ENCODE measurements at regions not wholly inside any gene's neighbourhood (a gene's known extent, or its start where the extent isn't known, plus 50 kb on each side); places are given as distances from the start of the nearest gene placed in this dataset.

DNA sequence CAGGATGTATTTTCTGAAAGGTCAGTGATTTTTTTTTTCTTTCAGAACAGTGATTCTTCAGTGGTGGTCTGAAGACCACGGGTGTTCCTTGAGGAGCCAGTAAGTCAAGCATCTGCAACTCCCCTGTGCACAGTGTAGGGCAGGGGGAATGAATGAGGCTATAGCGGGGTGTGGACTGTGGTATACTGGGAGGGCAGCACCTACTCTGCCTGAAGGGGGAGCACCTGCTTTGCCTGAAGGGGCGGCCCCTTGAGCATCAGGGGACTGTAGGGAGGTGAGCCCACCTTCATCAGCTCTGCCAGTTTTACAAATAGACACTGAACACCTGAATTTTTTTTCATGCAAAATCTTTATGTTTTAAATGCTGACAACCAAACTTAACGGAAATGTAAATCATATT is 77.5 kb upstream of the RIPOR2 start:
- no peak for DNase-seq

DNA sequence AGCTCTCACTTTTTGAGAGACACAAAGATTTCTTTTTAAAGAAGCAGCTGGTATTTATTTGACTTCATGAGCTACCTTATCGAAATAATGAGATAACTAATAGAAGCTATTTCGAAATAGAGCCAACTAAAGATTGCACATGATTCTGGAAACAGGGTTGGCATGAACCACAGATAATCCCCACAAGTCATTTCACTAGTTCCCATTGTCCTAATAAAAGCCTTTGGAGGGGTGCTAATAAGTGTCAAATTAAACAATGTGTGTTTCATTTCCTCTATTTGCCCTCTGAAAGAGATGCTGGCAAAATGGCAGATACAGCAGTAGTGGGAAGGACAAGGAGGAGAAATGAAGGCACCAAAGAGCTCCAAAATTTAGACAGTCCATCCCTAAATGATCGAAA is 78.6 kb upstream of the RIPOR2 start:
- DNase-seq, result no peak

DNA sequence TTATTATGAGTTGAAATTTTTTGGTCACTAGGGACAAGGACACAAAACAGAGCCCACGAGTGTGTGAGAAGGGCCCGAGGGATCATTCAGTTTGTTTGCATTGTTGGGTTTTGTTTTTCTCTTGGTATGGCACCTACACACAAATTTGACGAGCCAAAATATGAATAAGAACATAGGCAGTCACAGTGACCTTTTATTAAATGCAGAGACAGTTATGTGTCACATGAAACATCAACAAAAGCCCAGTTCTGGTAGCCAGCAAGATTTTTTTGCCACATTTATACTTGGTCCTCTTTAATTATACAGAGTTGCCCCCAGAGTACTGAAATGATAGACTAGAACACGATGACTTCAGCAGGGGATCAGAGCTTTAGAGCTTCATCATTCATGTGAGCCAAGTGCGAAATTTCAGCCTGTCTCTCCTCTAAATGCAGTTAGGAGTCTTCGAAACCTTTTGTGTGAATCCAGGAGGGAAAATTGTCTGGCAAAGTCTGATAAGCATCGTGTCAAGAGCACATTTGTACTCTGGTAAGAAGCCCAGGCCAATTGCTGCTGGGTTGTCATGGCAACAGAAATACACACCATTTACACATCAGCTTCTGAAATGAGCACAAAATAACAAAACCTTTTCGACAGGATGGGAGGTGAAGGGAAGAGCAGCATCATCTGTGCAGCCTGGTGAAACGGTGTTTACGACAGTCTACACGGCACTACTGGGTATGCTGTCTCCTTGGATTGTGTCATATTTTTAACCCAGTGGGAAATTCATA is 79.2 kb upstream of the RIPOR2 start:
- no peak for DNase-seq

DNA sequence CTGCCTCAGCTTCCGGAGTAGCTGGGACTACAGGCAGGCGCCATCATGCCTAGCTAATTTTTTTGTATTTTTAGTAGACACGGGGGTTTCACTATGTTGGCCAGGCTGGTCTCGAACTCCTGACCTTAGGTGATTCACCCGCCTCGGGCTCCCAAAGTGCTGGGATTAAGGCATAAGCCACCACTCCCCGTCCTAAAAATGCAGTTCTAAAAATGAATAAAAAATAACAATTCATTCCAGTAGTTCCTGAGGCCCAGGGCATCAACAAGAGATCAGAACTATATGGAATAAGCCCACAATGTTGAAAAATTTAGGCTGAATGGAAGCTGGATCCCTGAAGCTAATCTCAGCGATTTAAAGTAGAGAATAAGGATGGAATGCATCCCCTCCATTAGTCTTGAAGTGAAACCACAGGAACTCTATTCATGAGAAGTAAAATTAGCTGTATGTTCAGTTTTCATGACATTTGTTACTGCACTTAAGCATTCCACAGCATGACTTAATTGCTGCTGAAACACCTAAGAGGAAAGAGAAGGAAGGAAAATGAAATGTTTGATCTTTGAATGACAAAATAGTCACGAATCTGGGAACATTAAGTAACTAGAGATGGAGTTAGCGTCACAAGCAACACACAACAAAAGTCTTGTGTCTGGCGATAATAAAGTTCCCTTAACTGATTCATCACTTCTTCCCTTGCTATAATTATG is 80.4 kb upstream of the RIPOR2 start:
- no peak for DNase-seq

DNA sequence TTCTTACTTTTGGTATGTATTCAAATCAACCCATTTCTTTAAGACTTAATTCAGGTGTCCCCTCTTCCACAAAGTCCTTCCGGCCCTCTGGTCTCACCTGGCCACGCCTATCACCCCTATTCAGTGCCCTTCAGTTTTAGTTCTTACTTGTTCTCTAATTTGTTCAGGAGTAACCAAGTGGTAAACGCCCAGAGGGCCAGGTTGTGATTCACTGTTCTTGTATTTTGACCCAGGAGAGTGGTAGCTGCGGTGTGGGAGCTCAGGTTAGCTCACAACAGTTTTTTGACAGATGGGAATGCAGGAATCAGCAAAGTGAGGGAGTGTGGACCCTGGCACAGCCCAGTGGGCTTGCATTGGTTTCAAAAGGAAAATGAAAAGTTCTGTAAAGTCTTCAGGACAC is 81.7 kb upstream of the RIPOR2 start:
- DNase-seq, result no peak

DNA sequence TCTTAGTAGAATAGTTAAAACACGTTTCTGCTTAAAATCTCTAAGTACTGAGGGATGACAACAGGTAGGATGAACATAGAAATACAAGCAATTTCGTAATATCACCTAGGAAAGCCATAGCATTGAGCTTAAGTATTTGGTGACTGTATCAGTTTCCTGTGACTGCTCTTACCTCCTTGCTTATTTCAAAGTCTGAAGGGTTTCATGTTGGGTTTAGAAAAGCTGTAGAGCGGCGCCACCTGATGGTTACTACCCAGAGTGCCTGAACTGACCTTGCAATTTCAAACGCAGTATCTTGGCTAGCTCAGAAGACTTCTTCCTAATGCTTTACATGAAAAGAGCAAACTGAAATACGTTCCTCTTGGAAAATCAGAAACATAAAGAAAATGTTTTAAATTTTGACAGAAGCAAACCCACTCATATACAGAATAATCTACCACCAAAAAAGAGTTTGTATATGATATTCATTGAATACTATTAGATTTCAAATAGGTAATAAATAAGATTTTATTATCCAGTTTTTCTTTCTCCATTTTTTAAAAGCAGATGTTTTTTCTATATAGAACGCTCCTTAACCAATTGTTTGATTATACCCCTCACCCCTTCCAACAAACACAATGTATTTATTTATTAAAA is 82.3 kb upstream of the RIPOR2 start:
- DNase-seq, result no peak

DNA sequence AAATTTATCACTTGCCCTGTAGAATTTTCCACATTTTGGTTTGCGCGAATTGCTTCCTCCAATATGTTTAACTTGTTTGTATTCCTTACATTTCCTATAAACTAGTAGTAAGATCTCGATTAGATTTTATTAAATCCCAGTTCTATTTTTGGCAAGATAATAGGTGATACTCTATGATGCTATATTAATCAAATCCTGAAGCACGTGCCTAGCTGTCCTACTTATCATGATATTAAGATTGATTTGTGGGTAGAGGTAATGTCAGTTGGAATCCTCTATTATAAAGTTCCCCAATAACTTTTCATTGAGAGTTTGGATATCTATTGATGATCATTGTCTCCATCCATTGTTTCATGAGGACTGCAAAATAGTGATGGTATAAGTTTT is 82.8 kb upstream of the RIPOR2 start:
- DNase-seq, result no peak

- no peak for DNase-seq
These were observed 86.4 kb upstream of the RIPOR2 start for GRCh38 chr6:25022140-25022553.

DNA sequence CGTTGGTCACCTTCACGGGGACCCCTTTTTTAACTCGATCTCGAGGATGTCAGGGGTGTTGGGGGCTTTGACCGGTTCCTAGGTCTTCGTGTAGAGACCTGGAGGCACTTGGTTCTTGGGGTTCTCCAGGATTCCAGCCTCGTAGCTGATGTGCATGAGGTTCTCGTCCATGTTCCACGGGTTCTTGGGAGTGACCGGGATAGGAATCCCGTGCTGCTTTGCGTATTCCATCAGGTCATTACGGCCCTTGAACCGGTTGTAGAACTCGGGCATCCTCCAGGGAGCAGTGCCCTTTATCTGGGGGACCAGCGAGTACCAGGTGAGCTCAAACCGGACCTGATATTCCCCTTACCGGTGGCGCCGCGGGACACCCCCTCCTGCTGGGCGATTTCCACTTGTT is 88.0 kb upstream of the RIPOR2 start:
- DNase-seq, result no peak

- no peak for DNase-seq
These were observed 89.1 kb upstream of the RIPOR2 start for GRCh38 chr6:25024821-25025220.

GRCh38 chr6:25025248-25025918 is 89.6 kb upstream of the RIPOR2 start:
- no peak for DNase-seq

- no peak for DNase-seq
These were observed 90.2 kb upstream of the RIPOR2 start for GRCh38 chr6:25025919-25026301.

GRCh38 chr6:25026723-25027122 is 91.0 kb upstream of the RIPOR2 start:
- no peak for DNase-seq

DNA sequence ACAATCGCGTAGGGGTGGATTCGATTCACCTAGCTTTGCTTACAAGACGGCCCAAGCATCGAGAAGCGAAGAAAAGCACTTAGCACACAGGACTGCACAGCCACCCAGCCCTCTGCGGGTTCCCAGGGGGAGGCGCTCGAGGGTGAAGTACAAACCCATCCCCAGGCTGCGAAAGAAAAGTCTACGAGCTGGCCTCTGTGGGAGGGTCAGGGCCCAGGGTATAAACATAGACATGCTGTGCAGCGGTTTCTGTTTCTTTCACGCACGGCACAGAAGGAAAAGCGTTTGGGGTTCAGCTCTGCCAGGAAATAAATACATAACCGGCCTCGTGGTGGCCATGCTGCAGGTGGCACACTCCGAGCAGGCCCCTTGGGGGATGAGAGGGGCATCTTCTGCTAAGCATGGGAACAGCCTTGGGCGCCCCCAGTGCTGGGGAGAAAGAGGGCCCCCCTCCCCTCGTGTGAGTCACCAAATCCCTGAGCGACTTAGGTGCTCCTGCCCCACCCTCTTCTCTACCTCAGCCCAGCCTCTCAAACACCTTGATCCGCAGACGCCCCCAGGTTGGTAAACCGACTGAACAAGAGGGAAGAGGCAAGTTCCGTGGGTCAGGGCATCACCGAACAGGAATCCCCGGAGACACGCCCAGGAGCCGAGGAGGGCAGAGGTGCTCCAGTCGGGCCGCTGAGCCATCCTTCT is 91.6 kb upstream of the RIPOR2 start:
- no peak for DNase-seq

GRCh38 chr6:25028328-25028727 is 92.6 kb upstream of the RIPOR2 start:
- no peak for DNase-seq

DNA sequence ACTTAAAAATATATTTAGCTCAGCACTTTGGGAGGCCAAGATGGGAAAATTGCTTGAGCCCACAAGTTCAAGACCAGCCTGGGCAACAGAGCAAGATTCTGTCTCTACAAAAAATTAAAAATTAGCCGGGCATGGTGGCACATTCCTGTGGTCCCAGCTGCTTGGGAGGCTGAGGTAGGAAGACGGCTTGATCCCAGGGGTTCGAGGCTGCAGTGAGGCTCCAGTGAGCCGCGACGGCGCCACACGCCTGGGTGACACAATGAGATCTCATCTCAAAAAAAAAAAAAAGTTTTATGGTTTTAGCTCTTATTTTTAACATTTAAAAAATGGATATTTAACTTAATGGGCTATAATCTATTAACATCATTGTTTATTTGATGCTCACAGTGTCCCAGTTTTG is 97.2 kb upstream of the RIPOR2 start:
- DNase-seq, result no peak

DNA sequence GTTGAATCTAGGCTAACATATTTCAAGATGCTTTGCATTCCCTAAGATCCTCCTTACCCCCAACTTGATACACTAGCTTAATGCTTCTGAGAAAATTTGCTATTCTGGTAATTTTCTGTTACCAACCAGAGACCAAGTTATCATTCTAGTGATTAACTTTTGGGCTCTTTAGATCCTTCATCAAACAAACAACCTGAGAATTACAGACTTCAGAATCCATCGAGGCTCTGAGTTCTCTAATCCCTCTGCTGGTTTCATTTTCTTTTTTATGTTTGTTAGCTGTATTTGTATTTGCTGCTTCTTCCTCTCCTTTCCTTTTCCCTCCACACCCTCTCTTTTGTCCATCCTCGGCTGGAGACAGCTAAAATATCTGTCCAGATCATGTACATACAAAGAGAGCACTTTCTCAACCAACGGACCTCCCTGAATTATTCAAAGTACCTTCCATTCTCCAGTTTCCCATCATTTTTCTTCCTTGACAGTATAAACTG is 98.7 kb upstream of the RIPOR2 start:
- no peak for DNase-seq

GRCh38 chr6:25035174-25035511 is 99.4 kb upstream of the RIPOR2 start:
- DNase-seq, result no peak

DNA sequence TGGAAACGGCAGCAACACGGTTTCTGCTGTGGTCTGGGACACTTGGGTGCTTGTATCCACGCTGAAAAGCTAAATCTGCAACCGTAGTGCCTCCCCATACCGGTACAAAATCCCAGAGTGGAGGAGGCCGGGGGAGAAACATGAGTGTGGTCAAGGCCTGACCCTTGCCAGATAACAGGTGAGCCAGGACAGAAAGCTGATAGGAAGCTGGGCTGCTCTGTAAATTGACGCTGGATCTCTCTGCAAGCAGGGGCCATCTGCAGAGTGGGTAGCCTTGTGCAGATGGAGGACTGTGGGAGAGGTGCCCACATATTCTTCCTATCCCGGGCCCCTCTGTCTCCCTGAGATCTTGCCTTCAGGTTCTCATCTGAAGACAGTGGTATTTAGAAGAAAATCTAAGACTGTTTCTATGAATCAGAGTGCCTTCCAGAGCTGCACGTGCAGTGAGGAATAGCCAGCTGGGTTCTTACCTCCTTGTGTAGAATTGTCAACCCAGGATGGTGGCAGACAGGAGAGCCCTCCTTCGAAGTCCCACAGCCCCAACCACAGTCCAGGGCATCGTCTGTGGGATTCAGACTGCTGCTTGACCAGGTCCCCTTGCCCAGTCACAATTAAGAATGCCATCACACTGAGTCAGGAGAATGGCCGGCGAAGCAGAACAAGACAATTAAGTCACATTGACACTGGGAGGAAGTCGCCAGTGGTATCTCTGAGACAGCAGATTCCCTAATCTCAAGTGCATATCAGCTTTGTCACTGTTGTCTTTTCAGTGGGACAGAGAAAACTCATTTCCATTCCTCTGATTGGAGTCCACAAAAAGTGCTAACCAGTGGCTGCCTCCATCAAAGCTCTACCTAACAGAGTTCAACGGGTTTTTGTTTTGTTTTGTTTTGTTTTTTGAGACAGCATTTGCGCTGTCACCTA is 100.0 kb upstream of the RIPOR2 start:
- DNase-seq, result no peak

DNA sequence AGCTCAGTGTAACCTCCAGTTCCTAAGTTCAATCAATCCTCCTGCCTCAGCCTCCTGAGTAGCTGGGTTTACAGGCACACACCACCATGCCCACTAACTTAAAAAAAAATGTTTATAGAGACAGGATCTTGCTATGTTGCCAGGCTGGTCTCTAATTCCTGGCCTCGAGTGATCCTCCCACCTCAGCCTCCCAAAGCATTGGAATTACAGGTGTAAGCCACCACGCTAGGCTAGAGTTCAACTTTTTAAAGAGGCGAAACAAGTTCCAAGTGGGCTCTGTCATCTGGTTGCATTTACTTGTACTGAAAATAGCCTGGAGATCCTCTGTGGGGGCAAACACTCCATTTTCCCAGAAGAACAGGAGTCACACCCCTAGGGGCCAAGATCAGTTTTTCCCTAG is 100.7 kb upstream of the RIPOR2 start:
- DNase-seq, result no peak

- DNase-seq, result no peak
These were observed 102.5 kb upstream of the RIPOR2 start for GRCh38 chr6:25038300-25038699.

GRCh38 chr6:25038999-25039398 is 103.2 kb upstream of the RIPOR2 start:
- no peak for DNase-seq

Data from C1 segment of cervical spinal cord (tissue), 14 donors.